ENCODE measurements at regions not wholly inside any gene's neighbourhood (a gene's known extent, or its start where the extent isn't known, plus 50 kb on each side); places are given as distances from the start of the nearest gene placed in this dataset.
"Not testable (repeated sequence)": the region's sequence is repeated elsewhere in the genome, so short reads cannot be mapped to it uniquely, and the experiment has no call there.

GRCh38 chr7:85262891-85263290 is 76.0 kb upstream of the SEMA3D start:
- Histone ChIP-seq H4K12ac (ENCODE audit: low read depth, low read length) (no peak overlapping the region), H2BK12ac (ENCODE audit: low read length) (no peak overlapping the region), H3K23ac (ENCODE audit: low read length) (no peak overlapping the region), H2BK5ac (ENCODE audit: low read depth, low read length, poor library complexity) (no peak overlapping the region), H3K27me3 (ENCODE audit: insufficient read depth, low read length) (no peaks in the 10 kb centered on the region), H3K9me3 (ENCODE audit: insufficient read depth, low read depth, low read length) (no peaks in the 10 kb centered on the region), H3K4ac (ENCODE audit: low read depth, low read length) (no peak overlapping the region), H3K18ac (ENCODE audit: low read length) (no peak overlapping the region), H3K79me2 (ENCODE audit: control insufficient read depth, insufficient read depth, low read length, poor library complexity) (no peaks in the 10 kb centered on the region), H3K4me3 (ENCODE audit: low read depth, low read length) (no peak overlapping the region), H2BK120ac (ENCODE audit: insufficient read depth, low read length, poor library complexity) (no peak overlapping the region), H2AK5ac (ENCODE audit: low read length) (no peak overlapping the region), H2AFZ (ENCODE audit: insufficient read depth, low read length, poor library complexity) (no peak overlapping the region), H4K91ac (ENCODE audit: low read depth, low read length) (no peak overlapping the region), H3K79me1 (ENCODE audit: low read length) (no peaks in the 10 kb centered on the region), H3K36me3 (ENCODE audit: control insufficient read depth in 1 of 2, insufficient read depth in 2 of 2, low read length in 2 of 2) (no peaks in the 10 kb centered on the region), H3K4me2 (ENCODE audit: low read length) (no peak overlapping the region), H3K27ac (ENCODE audit: low read depth, low read length) (no peak overlapping the region), H3K14ac (ENCODE audit: low read length) (no peak overlapping the region), H3K4me1 (ENCODE audit: control insufficient read depth in 1 of 2, insufficient read depth in 2 of 2, low read length in 2 of 2) (no peaks in the 10 kb centered on the region), H3K9ac (ENCODE audit: low read length) (no peak overlapping the region), H4K8ac (ENCODE audit: low read depth, low read length) (no peak overlapping the region)
- no peak for DNase-seq
- no CpG with 5 or more reads among the region's 6 CpGs for WGBS (ENCODE audit: extremely low coverage, insufficient coverage, insufficient read length)

DNA sequence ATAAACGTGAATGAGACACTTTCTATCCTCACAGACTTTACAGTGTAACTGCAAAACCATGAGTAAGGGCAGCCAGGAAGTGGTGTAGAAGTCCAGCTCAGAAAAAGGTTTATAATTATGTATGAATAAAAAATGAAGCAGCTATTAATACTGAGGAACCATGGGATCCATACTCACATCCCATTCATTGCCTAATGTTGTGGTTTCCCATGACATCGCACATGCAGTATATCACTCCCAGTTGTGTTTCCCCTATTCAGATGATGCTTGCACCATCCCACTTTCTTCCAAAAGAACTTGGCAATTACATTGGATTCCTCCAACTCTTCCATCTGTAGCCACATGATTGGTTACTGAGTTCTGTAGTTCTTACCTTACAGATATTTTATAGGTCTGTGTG is 74.5 kb upstream of the SEMA3D start:
- H3K4me2 ChIP-seq (ENCODE audit: low read length), result no peak overlapping the region
- no peak overlapping the region for H2BK120ac ChIP-seq (ENCODE audit: insufficient read depth, low read length, poor library complexity)
- no peak overlapping the region for H2AFZ ChIP-seq (ENCODE audit: insufficient read depth, low read length, poor library complexity)
- no peak overlapping the region for H3K4me3 ChIP-seq (ENCODE audit: low read depth, low read length)
- no peak for DNase-seq
- H3K14ac ChIP-seq (ENCODE audit: low read length), result no peak overlapping the region
- H4K91ac ChIP-seq (ENCODE audit: low read depth, low read length), result no peak overlapping the region
- no peak overlapping the region for H3K18ac ChIP-seq (ENCODE audit: low read length)
- H3K79me1 ChIP-seq (ENCODE audit: low read length), result no peaks in the 10 kb centered on the region
- H4K8ac ChIP-seq (ENCODE audit: low read depth, low read length), result no peak overlapping the region
- H2BK5ac ChIP-seq (ENCODE audit: low read depth, low read length, poor library complexity), result no peak overlapping the region
- no peak overlapping the region for H2BK12ac ChIP-seq (ENCODE audit: low read length)
- H4K12ac ChIP-seq (ENCODE audit: low read depth, low read length), result no peak overlapping the region
- no peak overlapping the region for H3K23ac ChIP-seq (ENCODE audit: low read length)
- WGBS (ENCODE audit: extremely low coverage, insufficient coverage, insufficient read length), result no CpG with 5 or more reads among the region's 2 CpGs
- no peaks in the 10 kb centered on the region for H3K27me3 ChIP-seq (ENCODE audit: insufficient read depth, low read length)
- H3K27ac ChIP-seq (ENCODE audit: low read depth, low read length), result no peak overlapping the region
- H3K4me1 ChIP-seq (ENCODE audit: control insufficient read depth in 1 of 2, insufficient read depth in 2 of 2, low read length in 2 of 2), result no peaks in the 10 kb centered on the region
- H3K36me3 ChIP-seq (ENCODE audit: control insufficient read depth in 1 of 2, insufficient read depth in 2 of 2, low read length in 2 of 2), result no peaks in the 10 kb centered on the region
- no peak overlapping the region for H3K4ac ChIP-seq (ENCODE audit: low read depth, low read length)
- no peak overlapping the region for H2AK5ac ChIP-seq (ENCODE audit: low read length)
- no peaks in the 10 kb centered on the region for H3K9me3 ChIP-seq (ENCODE audit: insufficient read depth, low read depth, low read length)
- no peak overlapping the region for H3K9ac ChIP-seq (ENCODE audit: low read length)
- H3K79me2 ChIP-seq (ENCODE audit: control insufficient read depth, insufficient read depth, low read length, poor library complexity), result no peaks in the 10 kb centered on the region

DNA sequence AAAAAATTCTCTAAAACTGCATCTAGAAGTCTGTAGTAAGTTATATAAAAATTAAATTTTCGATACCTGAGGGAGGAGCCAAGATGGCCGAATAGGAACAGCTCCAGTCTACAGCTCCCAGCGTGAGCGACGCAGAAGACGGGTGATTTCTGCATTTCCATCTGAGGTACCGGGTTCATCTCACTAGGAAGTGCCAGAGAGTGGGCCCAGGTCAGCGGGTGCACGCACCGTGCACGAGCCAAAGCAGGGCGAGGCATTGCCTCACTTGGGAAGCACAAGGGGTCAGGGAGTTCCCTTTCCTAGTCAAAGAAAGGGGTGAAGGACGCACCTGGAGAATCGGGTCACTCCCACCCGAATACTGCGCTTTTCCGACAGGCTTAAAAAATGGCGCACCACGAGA is 62.9 kb upstream of the SEMA3D start:
- no CpG with 5 or more reads among the region's 19 CpGs for WGBS (ENCODE audit: extremely low coverage, insufficient coverage, insufficient read length)
- H2AFZ ChIP-seq (ENCODE audit: insufficient read depth, low read length, poor library complexity); H4K91ac ChIP-seq (ENCODE audit: low read depth, low read length); H3K23ac ChIP-seq (ENCODE audit: low read length); H3K79me1 ChIP-seq (ENCODE audit: low read length); H2BK12ac ChIP-seq (ENCODE audit: low read length); H2BK5ac ChIP-seq (ENCODE audit: low read depth, low read length, poor library complexity); H3K9me3 ChIP-seq (ENCODE audit: insufficient read depth, low read depth, low read length); H4K8ac ChIP-seq (ENCODE audit: low read depth, low read length); DNase-seq; H3K14ac ChIP-seq (ENCODE audit: low read length); H3K18ac ChIP-seq (ENCODE audit: low read length); H4K12ac ChIP-seq (ENCODE audit: low read depth, low read length); H3K4ac ChIP-seq (ENCODE audit: low read depth, low read length); H3K79me2 ChIP-seq (ENCODE audit: control insufficient read depth, insufficient read depth, low read length, poor library complexity); H2AK5ac ChIP-seq (ENCODE audit: low read length); H3K4me1 ChIP-seq (ENCODE audit: control insufficient read depth in 1 of 2, insufficient read depth in 2 of 2, low read length in 2 of 2); H3K9ac ChIP-seq (ENCODE audit: low read length); H3K4me3 ChIP-seq (ENCODE audit: low read depth, low read length); H3K36me3 ChIP-seq (ENCODE audit: control insufficient read depth in 1 of 2, insufficient read depth in 2 of 2, low read length in 2 of 2); H3K4me2 ChIP-seq (ENCODE audit: low read length); H2BK120ac ChIP-seq (ENCODE audit: insufficient read depth, low read length, poor library complexity); H3K27me3 ChIP-seq (ENCODE audit: insufficient read depth, low read length); H3K27ac ChIP-seq (ENCODE audit: low read depth, low read length): not testable (repeated sequence)

GRCh38 chr7:85239109-85239508 is 52.3 kb upstream of the SEMA3D start:
- no peaks in the 10 kb centered on the region for H3K79me1 ChIP-seq (ENCODE audit: low read length)
- H4K12ac ChIP-seq (ENCODE audit: low read depth, low read length), result no peak overlapping the region
- H3K36me3 ChIP-seq (ENCODE audit: control insufficient read depth in 1 of 2, insufficient read depth in 2 of 2, low read length in 2 of 2), result no peaks in the 10 kb centered on the region
- H4K91ac ChIP-seq (ENCODE audit: low read depth, low read length), result no peak overlapping the region
- no peak overlapping the region for H3K4ac ChIP-seq (ENCODE audit: low read depth, low read length)
- peaks cover 0 to 2% of the 10 kb centered on the region in 2 experiments for H3K4me1 ChIP-seq (ENCODE audit: control insufficient read depth in 1 of 2, insufficient read depth in 2 of 2, low read length in 2 of 2)
- no peaks in the 10 kb centered on the region for H3K79me2 ChIP-seq (ENCODE audit: control insufficient read depth, insufficient read depth, low read length, poor library complexity)
- no peak overlapping the region for H2BK12ac ChIP-seq (ENCODE audit: low read length)
- no CpG with 5 or more reads among the region's 4 CpGs for WGBS (ENCODE audit: extremely low coverage, insufficient coverage, insufficient read length)
- H4K8ac ChIP-seq (ENCODE audit: low read depth, low read length), result no peak overlapping the region
- no peak for DNase-seq
- no peak overlapping the region for H3K27ac ChIP-seq (ENCODE audit: low read depth, low read length)
- H3K27me3 ChIP-seq (ENCODE audit: insufficient read depth, low read length), result no peaks in the 10 kb centered on the region
- H3K9me3 ChIP-seq (ENCODE audit: insufficient read depth, low read depth, low read length), result no peaks in the 10 kb centered on the region
- no peak overlapping the region for H3K18ac ChIP-seq (ENCODE audit: low read length)
- H3K4me3 ChIP-seq (ENCODE audit: low read depth, low read length), result no peak overlapping the region
- no peak overlapping the region for H3K4me2 ChIP-seq (ENCODE audit: low read length)
- H3K14ac ChIP-seq (ENCODE audit: low read length), result no peak overlapping the region
- no peak overlapping the region for H2AK5ac ChIP-seq (ENCODE audit: low read length)
- no peak overlapping the region for H2BK120ac ChIP-seq (ENCODE audit: insufficient read depth, low read length, poor library complexity)
- no peak overlapping the region for H2BK5ac ChIP-seq (ENCODE audit: low read depth, low read length, poor library complexity)
- no peak overlapping the region for H3K9ac ChIP-seq (ENCODE audit: low read length)
- no peak overlapping the region for H2AFZ ChIP-seq (ENCODE audit: insufficient read depth, low read length, poor library complexity)
- no peak overlapping the region for H3K23ac ChIP-seq (ENCODE audit: low read length)

Measured in trophoblast cell (in vitro differentiated cells and primary cell).